CD14-positive monocyte (primary cell): ENCODE measurements at regions not wholly inside any gene's neighbourhood (a gene's known extent, or its start where the extent isn't known, plus 50 kb on each side); places are given as distances from the start of the nearest gene placed in this dataset.

Source experiments
- DNase-seq, 3 donors: peaks; one replicate each; pipeline ENCODE4 v3.0.0-alpha.2; 2011 to 2022
- H2AFZ ChIP-seq: 2 replicates; pipeline ENCODE4 v1.6.0; 2012; ENCODE audit warnings: mild to moderate bottlenecking, low read depth, low read length, inconsistent platforms; ENCODE audit not compliant: insufficient read depth, poor library complexity, severe bottlenecking
- H3K27ac ChIP-seq, 2 donors: 1 replicate in 1 of 2; 2 replicates in 1 of 2; pipeline ENCODE4 v1.5.1; 2012 to 2013; ENCODE audit warnings: low read length in 2 of 2, control low read depth in 1 of 2, inconsistent platforms in 1 of 2, low read depth in 1 of 2, mild to moderate bottlenecking in 1 of 2
- H3K27me3 ChIP-seq, 2 donors: one replicate each; pipeline versions ENCODE4 v1.6.0 to v1.6.1; 2011 to 2013; ENCODE audit warnings: low read length in 2 of 2; ENCODE audit not compliant: control insufficient read depth in 2 of 2, insufficient read depth in 2 of 2
- H3K36me3 ChIP-seq, 2 donors: replicated peaks in 1 of 2; 1 replicate in 1 of 2; 2 replicates in 1 of 2; pipeline versions ENCODE4 v1.5.1 to v1.6.1; 2012 to 2013; ENCODE audit warnings: low read length in 2 of 2, control low read depth in 1 of 2, inconsistent platforms in 1 of 2, mild to moderate bottlenecking in 1 of 2; ENCODE audit not compliant: insufficient read depth in 2 of 2, control insufficient read depth in 1 of 2
- H3K4me1 ChIP-seq, 2 donors: 1 replicate in 1 of 2; 2 replicates in 1 of 2; pipeline versions ENCODE4 v1.5.1 to v1.6.1; 2012 to 2013; ENCODE audit warnings: low read length in 2 of 2, control low read depth in 1 of 2, inconsistent platforms in 1 of 2, mild to moderate bottlenecking in 1 of 2, moderate library complexity in 1 of 2; ENCODE audit not compliant: insufficient read depth in 2 of 2, control insufficient read depth in 1 of 2
- H3K4me2 ChIP-seq: replicated peaks from 2 replicates; pipeline ENCODE3; 2012; ENCODE audit warnings: low read length, moderate library complexity, mild to moderate bottlenecking; ENCODE audit not compliant: poor library complexity, severe bottlenecking; ENCODE audit errors: extremely low read depth
- H3K4me3 ChIP-seq, 3 experiments: fragments of 200-600 bp in 1 of 3; sonication (generic) in 1 of 3; replicated peaks in 1 of 3; 1 replicate in 2 of 3; 2 replicates in 1 of 3; pipeline ENCODE4 v1.5.1; 2011 to 2013; ENCODE audit warnings: low read length in 3 of 3, mild to moderate bottlenecking in 3 of 3, control low read depth in 2 of 3, low read depth in 2 of 3, inconsistent platforms in 1 of 3, moderate library complexity in 1 of 3
- H3K79me2 ChIP-seq: 2 replicates; pipeline ENCODE4 v1.6.0; 2012; ENCODE audit warnings: mild to moderate bottlenecking, control low read depth, inconsistent platforms, low read length, moderate library complexity; ENCODE audit not compliant: insufficient read depth
- H3K9ac ChIP-seq: 2 replicates; pipeline ENCODE4 v1.6.0; 2017; ENCODE audit warnings: low read length, mild to moderate bottlenecking; ENCODE audit not compliant: insufficient read depth, poor library complexity, severe bottlenecking
- H3K9me3 ChIP-seq, 2 donors: replicated peaks in 1 of 2; 1 replicate in 1 of 2; 2 replicates in 1 of 2; pipeline versions ENCODE4 v1.5.1 to v1.6.1; 2012 to 2013; ENCODE audit warnings: low read length in 2 of 2, control low read depth in 1 of 2; ENCODE audit not compliant: control insufficient read depth in 1 of 2, insufficient read depth in 1 of 2
- H4K20me1 ChIP-seq: 2 replicates; pipeline ENCODE4 v1.6.0; 2012; ENCODE audit warnings: mild to moderate bottlenecking, low read length, control low read depth, moderate library complexity; ENCODE audit not compliant: insufficient read depth
- H3K27ac Mint-ChIP-seq, 7 donors: one replicate each; pipeline ENCODE4 v1.8.0; 2020; ENCODE audit warnings: mild to moderate bottlenecking in 7 of 7, mixed read lengths in 7 of 7, moderate library complexity in 6 of 7, inconsistent platforms in 2 of 7
- H3K27me3 Mint-ChIP-seq, 3 donors: one replicate each; pipeline ENCODE4 v1.8.0; 2021 to 2022; ENCODE audit warnings: low read depth in 3 of 3, mild to moderate bottlenecking in 3 of 3, mixed read lengths in 3 of 3, moderate library complexity in 3 of 3, inconsistent platforms in 1 of 3
- H3K36me3 Mint-ChIP-seq, 2 donors: one replicate each; pipeline ENCODE4 v1.8.0; 2020; ENCODE audit warnings: mixed read lengths in 2 of 2, inconsistent platforms in 1 of 2, mild to moderate bottlenecking in 1 of 2
- H3K4me1 Mint-ChIP-seq: one replicate; pipeline ENCODE4 v1.8.0; 2020; ENCODE audit warnings: mild to moderate bottlenecking, mixed read lengths
- H3K4me3 Mint-ChIP-seq, 2 donors: one replicate each; pipeline ENCODE4 v1.8.0; 2020; ENCODE audit warnings: mild to moderate bottlenecking in 2 of 2, mixed read lengths in 2 of 2, moderate library complexity in 1 of 2
- H3K9me3 Mint-ChIP-seq, 7 donors: one replicate each; pipeline ENCODE4 v1.8.0; 2020 to 2022; ENCODE audit warnings: mixed read lengths in 7 of 7, mild to moderate bottlenecking in 6 of 7, moderate library complexity in 6 of 7, inconsistent platforms in 2 of 7
- CTCF ChIP-seq: fragments of 200-600 bp; IDR thresholded peaks from one replicate; pipeline ENCODE4 v1.8.0; 2022; ENCODE audit warnings: antibody characterized with exemption, mild to moderate bottlenecking
- WGBS: methylation state at CpG from one replicate; pipeline ENCODE4 v1.1.5; 2013; ENCODE audit warnings: missing lambda C conversion rate; ENCODE audit not compliant: insufficient coverage; 5-methylcytosine and 5-hydroxymethylcytosine counted together
- intact Hi-C, 2 donors: fragments of 100-400 bp; cut with micrococcal nuclease; formaldehyde crosslinking; loops; one replicate each; pipeline versions ENCODE4 v1.15.0 to v1.15.1; 2023

GRCh38 chr7:51930834-51931233 is 614.2 kb upstream of the COBL start:
- H3K36me3 ChIP-seq: no peaks in the 10 kb centered on the region
- WGBS: 40% methylated on average over 1 of the region's 2 CpGs

GRCh38 chr7:51929818-51930217 is 613.2 kb upstream of the COBL start:
- intact Hi-C loops: no loop called here
- Mint-ChIP-seq H3K4me1 (no peaks in the 10 kb centered on the region), H3K4me3 (no peak overlapping the region), H3K36me3 (no peaks in the 10 kb centered on the region), H3K27me3 (no peaks in the 10 kb centered on the region), H3K27ac (no peak overlapping the region), H3K9me3 (peaks cover 5 to 18% (median 8%) of the 10 kb centered on the region in 7 donors)
- Histone ChIP-seq H3K79me2 (no peaks in the 10 kb centered on the region), H3K36me3 (no peaks in the 10 kb centered on the region), H3K27me3 (no peaks in the 10 kb centered on the region), H2AFZ (no peak overlapping the region), H3K9ac (no peak overlapping the region), H3K27ac (no peak overlapping the region), H4K20me1 (no peaks in the 10 kb centered on the region), H3K4me3 (no peak overlapping the region), H3K4me1 (no peaks in the 10 kb centered on the region), H3K9me3 (peaks cover 6 to 12% of the 10 kb centered on the region in 2 donors), H3K4me2 (no peak overlapping the region)
- DNase-seq: no peak
- WGBS: no CpG with 5 or more reads among the region's 2 CpGs
- TF ChIP-seq CTCF: no peak

More at GRCh38 chr7:51930834-51931233, 614.2 kb upstream of the COBL start:
- Histone ChIP-seq H3K4me3 (no peak overlapping the region), H3K27me3 (no peaks in the 10 kb centered on the region), H3K4me1 (no peaks in the 10 kb centered on the region), H3K4me2 (no peak overlapping the region), H3K79me2 (no peaks in the 10 kb centered on the region), H4K20me1 (no peaks in the 10 kb centered on the region), H3K9ac (no peak overlapping the region), H3K9me3 (peaks cover 6 to 12% of the 10 kb centered on the region in 2 donors), H2AFZ (no peak overlapping the region), H3K27ac (no peak overlapping the region)
- intact Hi-C loops: no loop called here
- Mint-ChIP-seq H3K27ac (no peak overlapping the region), H3K9me3 (peaks cover 5 to 16% (median 8%) of the 10 kb centered on the region in 7 donors), H3K36me3 (no peaks in the 10 kb centered on the region), H3K27me3 (no peaks in the 10 kb centered on the region), H3K4me3 (no peak overlapping the region), H3K4me1 (no peaks in the 10 kb centered on the region)
- no peak for DNase-seq
- no peak for TF ChIP-seq CTCF
